ENCODE measurements at regions not wholly inside any gene's neighbourhood (a gene's known extent, or its start where the extent isn't known, plus 50 kb on each side); places are given as distances from the start of the nearest gene placed in this dataset.

DNA sequence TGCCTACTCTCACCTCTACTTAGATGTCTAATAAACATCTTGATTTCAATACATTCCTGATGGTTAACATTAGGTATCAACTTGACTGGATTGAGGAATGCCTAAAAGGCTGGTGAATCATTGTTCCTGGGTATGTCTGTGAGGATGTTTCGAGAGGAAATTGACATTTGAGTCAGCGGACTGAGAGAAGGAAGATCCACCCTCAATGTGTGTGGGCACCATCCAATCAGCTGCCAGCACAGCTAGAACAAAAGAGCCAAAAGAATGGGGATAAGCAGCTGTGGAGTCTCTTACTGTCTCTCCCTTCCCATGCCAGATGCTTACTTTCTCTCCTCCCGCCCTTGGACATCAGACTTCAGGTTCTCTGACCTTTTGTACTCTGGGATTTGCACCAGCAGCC, 128.6 kb upstream of the HS3ST5 start:
- intact Hi-C loops (cut with micrococcal nuclease): no loop called here
- Mint-ChIP-seq H3K4me3 (no peak overlapping the region), H3K27me3 (no peaks in the 10 kb centered on the region), H3K4me1 (no peaks in the 10 kb centered on the region), H3K9me3 (peaks cover 0 to 8% (median 0%) of the 10 kb centered on the region in 11 donors), H3K36me3 (no peaks in the 10 kb centered on the region), H3K27ac (no peak overlapping the region)
- POLR2A ChIA-PET: no interaction called here
- Histone ChIP-seq H3K4me3 (ENCODE audit: low read length) (no peak overlapping the region), H3K27ac (ENCODE audit: low read depth, low read length) (no peak overlapping the region), H3K4me1 (ENCODE audit: control insufficient read depth in 2 of 2, insufficient read depth in 2 of 2, low read length in 2 of 2) (no peaks in the 10 kb centered on the region), H3K27me3 (ENCODE audit: control insufficient read depth in 2 of 2, insufficient read depth in 2 of 2, low read length in 2 of 2) (no peaks in the 10 kb centered on the region), H3K36me3 (ENCODE audit: control insufficient read depth in 2 of 3, insufficient read depth in 3 of 3, low read length in 3 of 3) (no peaks in the 10 kb centered on the region), H3K9me3 (ENCODE audit: control insufficient read depth in 2 of 3, low read length in 3 of 3) (no peaks in the 10 kb centered on the region)
- no peak for ATAC-seq
- CTCF ChIA-PET: no interaction called here
- DNase-seq: no peak

DNA sequence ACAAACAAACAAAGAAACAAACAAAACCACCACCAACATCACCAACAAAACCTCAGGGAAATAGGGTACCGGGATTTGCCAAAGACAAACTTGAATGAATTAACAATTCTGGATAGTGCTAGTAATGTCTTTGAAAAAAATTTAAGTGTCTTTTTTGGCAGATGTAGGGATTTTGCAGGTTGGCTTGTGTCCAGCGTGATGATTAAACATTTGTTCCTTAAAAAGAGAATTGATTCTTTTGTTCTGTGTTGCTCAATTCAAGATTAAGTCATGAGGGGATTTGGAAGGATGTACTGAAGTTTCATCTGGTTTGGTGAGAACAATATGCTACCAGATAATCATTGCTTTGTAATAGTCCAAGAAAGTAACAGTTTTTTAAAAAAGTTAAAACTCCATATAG, 125.1 kb upstream of the HS3ST5 start:
- ChIA-PET CTCF (no interaction called here), POLR2A (no interaction called here)
- intact Hi-C loops (cut with micrococcal nuclease): no loop called here
- H3K4me3 ChIP-seq (ENCODE audit: low read length): no peak overlapping the region
- no peak overlapping the region for H3K27ac Mint-ChIP-seq
- no peak overlapping the region for H3K4me3 Mint-ChIP-seq
- DNase-seq (no peak), ATAC-seq (no peak)
- no peaks in the 10 kb centered on the region for H3K36me3 Mint-ChIP-seq
- H3K4me1 ChIP-seq (ENCODE audit: control insufficient read depth in 2 of 2, insufficient read depth in 2 of 2, low read length in 2 of 2): no peaks in the 10 kb centered on the region
- H3K27me3 Mint-ChIP-seq: no peaks in the 10 kb centered on the region
- H3K4me1 Mint-ChIP-seq: no peaks in the 10 kb centered on the region
- no peaks in the 10 kb centered on the region for H3K36me3 ChIP-seq (ENCODE audit: control insufficient read depth in 2 of 3, insufficient read depth in 3 of 3, low read length in 3 of 3)
- peaks cover 0 to 8% (median 0%) of the 10 kb centered on the region in 11 donors for H3K9me3 Mint-ChIP-seq
- H3K9me3 ChIP-seq (ENCODE audit: control insufficient read depth in 2 of 3, low read length in 3 of 3): no peaks in the 10 kb centered on the region
- H3K27me3 ChIP-seq (ENCODE audit: control insufficient read depth in 2 of 2, insufficient read depth in 2 of 2, low read length in 2 of 2): no peaks in the 10 kb centered on the region
- no peak overlapping the region for H3K27ac ChIP-seq (ENCODE audit: low read depth, low read length)

DNA sequence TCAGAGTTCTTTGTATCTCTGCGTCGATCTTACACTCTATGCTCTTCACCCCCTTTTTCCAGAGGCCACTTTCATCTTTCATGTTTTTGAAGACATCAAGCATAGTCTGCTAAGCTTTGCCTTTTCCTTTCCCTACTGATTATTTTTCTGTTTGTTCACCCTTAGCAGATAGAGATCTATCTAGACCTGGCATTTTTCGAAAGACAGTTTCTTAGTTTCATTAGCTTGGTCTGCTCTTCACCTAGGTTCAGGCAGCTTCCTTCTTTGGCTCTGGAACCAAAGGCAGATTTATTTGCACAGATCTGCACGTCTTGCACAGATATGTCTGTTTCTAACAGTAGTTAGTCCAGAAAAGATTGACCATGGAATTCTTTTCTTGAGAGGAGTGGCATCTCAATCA, 122.7 kb upstream of the HS3ST5 start:
- no peak overlapping the region for H3K4me3 Mint-ChIP-seq
- DNase-seq (no peak), ATAC-seq (no peak)
- H3K36me3 Mint-ChIP-seq: no peaks in the 10 kb centered on the region
- ChIA-PET POLR2A (no interaction called here), CTCF (no interaction called here)
- Histone ChIP-seq H3K36me3 (ENCODE audit: control insufficient read depth in 2 of 3, insufficient read depth in 3 of 3, low read length in 3 of 3) (no peaks in the 10 kb centered on the region), H3K9me3 (ENCODE audit: control insufficient read depth in 2 of 3, low read length in 3 of 3) (no peaks in the 10 kb centered on the region), H3K4me1 (ENCODE audit: control insufficient read depth in 2 of 2, insufficient read depth in 2 of 2, low read length in 2 of 2) (no peaks in the 10 kb centered on the region), H3K27me3 (ENCODE audit: control insufficient read depth in 2 of 2, insufficient read depth in 2 of 2, low read length in 2 of 2) (no peaks in the 10 kb centered on the region), H3K4me3 (ENCODE audit: low read length) (no peak overlapping the region), H3K27ac (ENCODE audit: low read depth, low read length) (no peak overlapping the region)
- intact Hi-C loops (cut with micrococcal nuclease): no loop called here
- H3K4me1 Mint-ChIP-seq: no peaks in the 10 kb centered on the region
- H3K27ac Mint-ChIP-seq: no peak overlapping the region
- peaks cover 0 to 5% (median 0%) of the 10 kb centered on the region in 11 donors for H3K9me3 Mint-ChIP-seq
- H3K27me3 Mint-ChIP-seq: no peaks in the 10 kb centered on the region

DNA sequence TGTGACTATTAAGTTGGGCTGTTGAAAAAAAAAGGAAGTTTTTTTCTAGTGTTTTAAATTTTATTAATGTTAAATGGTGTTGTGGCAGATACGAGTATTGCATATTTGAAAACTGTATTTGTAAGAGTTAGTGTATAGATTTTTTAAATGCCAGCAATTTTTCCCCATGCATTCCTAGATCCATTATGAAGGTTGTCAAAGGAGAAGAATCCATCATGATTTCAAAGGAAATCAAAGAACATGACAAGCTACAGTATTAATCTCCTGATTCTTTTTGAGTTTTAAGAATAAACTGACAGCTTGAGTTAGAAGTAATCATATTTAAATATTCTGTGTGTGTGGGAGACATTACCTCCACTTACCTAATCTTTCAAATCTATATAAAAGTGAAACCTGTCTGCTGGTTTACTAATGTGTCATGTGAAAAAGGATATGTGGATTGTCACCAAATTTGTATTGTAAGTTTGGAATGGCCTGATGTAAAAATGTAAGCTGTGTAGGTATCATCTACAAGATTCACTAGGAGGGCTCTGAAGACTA, 111.0 kb upstream of the HS3ST5 start:
- CTCF ChIA-PET: no interaction called here
- ATAC-seq: no peak

DNA sequence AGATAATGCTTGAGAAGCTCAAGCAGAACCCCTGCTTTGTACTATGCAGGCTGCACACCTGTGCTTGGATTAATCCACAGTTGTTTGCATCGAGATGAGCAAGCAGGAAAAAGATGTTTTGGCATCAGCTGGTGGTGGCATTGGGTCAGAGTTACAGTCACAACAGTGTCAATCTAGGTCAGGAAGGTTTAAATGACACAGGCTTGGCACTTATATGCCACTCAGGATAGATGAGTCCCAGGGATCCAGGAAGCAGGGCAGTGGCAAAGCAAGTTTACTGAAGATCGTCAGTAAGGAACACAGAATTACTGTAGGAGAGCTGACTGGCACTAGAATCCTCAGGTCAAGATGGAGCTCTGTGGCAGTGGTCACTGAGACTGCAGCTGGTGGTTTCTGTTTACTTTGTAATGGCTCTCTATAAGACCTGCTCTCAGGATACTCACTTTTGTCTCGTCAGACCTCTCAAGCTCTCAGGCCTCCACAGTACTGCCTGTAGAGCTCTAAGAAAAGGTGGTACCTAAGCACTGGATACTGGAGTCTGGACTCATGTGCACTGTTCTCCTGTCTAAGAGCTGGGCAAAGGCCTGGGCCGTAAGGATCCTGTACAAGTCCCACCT, 110.1 kb upstream of the HS3ST5 start:
- H3K27ac Mint-ChIP-seq: no peak overlapping the region

More for the DNA sequence above, 111.0 kb upstream of the HS3ST5 start:
- Histone ChIP-seq H3K4me1 (ENCODE audit: control insufficient read depth in 2 of 2, insufficient read depth in 2 of 2, low read length in 2 of 2) (no peaks in the 10 kb centered on the region), H3K9me3 (ENCODE audit: control insufficient read depth in 2 of 3, low read length in 3 of 3) (no peaks in the 10 kb centered on the region), H3K27ac (ENCODE audit: low read depth, low read length) (no peak overlapping the region), H3K27me3 (ENCODE audit: control insufficient read depth in 2 of 2, insufficient read depth in 2 of 2, low read length in 2 of 2) (no peaks in the 10 kb centered on the region), H3K36me3 (ENCODE audit: control insufficient read depth in 2 of 3, insufficient read depth in 3 of 3, low read length in 3 of 3) (no peaks in the 10 kb centered on the region), H3K4me3 (ENCODE audit: low read length) (no peak overlapping the region)
- H3K27ac Mint-ChIP-seq: no peak overlapping the region
- POLR2A ChIA-PET: no interaction called here
- no peaks in the 10 kb centered on the region for H3K4me1 Mint-ChIP-seq
- no peak for DNase-seq
- no peaks in the 10 kb centered on the region for H3K27me3 Mint-ChIP-seq
- intact Hi-C loops (cut with micrococcal nuclease): no loop called here
- no peak overlapping the region for H3K4me3 Mint-ChIP-seq
- peaks cover 0 to 6% (median 0%) of the 10 kb centered on the region in 11 donors for H3K9me3 Mint-ChIP-seq
- no peaks in the 10 kb centered on the region for H3K36me3 Mint-ChIP-seq

DNA sequence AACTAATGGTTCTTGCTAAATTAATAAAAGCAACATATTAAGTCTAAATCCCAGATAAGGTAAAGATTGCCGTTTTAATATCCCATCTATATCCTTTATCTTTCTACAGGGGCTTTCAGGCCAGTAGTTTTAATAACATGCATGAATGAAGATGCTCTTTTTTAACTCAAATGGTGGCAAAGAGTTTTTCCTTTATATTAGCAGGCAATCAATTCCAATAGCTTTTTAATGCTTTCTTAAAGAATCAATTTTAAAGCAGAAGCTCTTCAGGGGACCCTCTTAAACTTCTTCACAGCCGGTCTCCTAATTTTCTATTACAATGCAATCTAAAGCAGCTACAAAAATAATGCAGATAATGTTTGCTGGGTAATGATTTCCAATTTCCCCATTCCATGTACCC, 107.8 kb upstream of the HS3ST5 start:
- intact Hi-C loops (cut with micrococcal nuclease): no loop called here

More for the DNA sequence above, 110.1 kb upstream of the HS3ST5 start:
- H3K36me3 Mint-ChIP-seq: no peaks in the 10 kb centered on the region
- Histone ChIP-seq H3K36me3 (ENCODE audit: control insufficient read depth in 2 of 3, insufficient read depth in 3 of 3, low read length in 3 of 3) (no peaks in the 10 kb centered on the region), H3K4me3 (ENCODE audit: low read length) (no peak overlapping the region), H3K27ac (ENCODE audit: low read depth, low read length) (no peak overlapping the region), H3K4me1 (ENCODE audit: control insufficient read depth in 2 of 2, insufficient read depth in 2 of 2, low read length in 2 of 2) (no peaks in the 10 kb centered on the region), H3K9me3 (ENCODE audit: control insufficient read depth in 2 of 3, low read length in 3 of 3) (no peaks in the 10 kb centered on the region), H3K27me3 (ENCODE audit: control insufficient read depth in 2 of 2, insufficient read depth in 2 of 2, low read length in 2 of 2) (no peaks in the 10 kb centered on the region)
- intact Hi-C loops (cut with micrococcal nuclease): no loop called here
- no peaks in the 10 kb centered on the region for H3K27me3 Mint-ChIP-seq
- POLR2A ChIA-PET: no interaction called here
- DNase-seq (no peak), ATAC-seq (no peak)
- H3K9me3 Mint-ChIP-seq: peaks cover 0 to 6% (median 0%) of the 10 kb centered on the region in 11 donors
- CTCF ChIA-PET: no interaction called here
- H3K4me3 Mint-ChIP-seq: no peak overlapping the region
- H3K4me1 Mint-ChIP-seq: no peaks in the 10 kb centered on the region

DNA sequence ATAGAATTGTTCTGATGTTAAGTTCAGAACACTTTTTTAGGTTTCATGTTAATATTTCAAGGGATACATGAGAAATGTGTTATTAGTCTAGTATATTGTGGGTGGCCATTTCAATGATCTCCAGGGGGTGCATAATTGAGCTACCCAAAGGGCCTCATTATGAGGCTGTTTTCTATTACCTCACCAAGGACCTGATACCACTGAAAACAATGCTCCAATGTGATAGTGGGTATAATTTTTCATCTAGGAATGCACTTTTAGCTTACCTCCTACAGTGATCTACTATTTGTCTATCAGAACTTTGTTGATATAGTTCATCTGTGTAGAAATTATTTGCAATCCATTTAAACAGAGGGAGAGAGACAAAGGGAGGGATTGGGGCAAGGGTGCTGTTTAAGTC, 106.8 kb upstream of the HS3ST5 start:
- no peaks in the 10 kb centered on the region for H3K36me3 Mint-ChIP-seq
- H3K9me3 Mint-ChIP-seq: peaks cover 0 to 11% (median 3%) of the 10 kb centered on the region in 11 donors
- Histone ChIP-seq H3K4me3 (ENCODE audit: low read length) (no peak overlapping the region), H3K4me1 (ENCODE audit: control insufficient read depth in 2 of 2, insufficient read depth in 2 of 2, low read length in 2 of 2) (no peaks in the 10 kb centered on the region), H3K27ac (ENCODE audit: low read depth, low read length) (no peak overlapping the region), H3K36me3 (ENCODE audit: control insufficient read depth in 2 of 3, insufficient read depth in 3 of 3, low read length in 3 of 3) (no peaks in the 10 kb centered on the region), H3K27me3 (ENCODE audit: control insufficient read depth in 2 of 2, insufficient read depth in 2 of 2, low read length in 2 of 2) (no peaks in the 10 kb centered on the region), H3K9me3 (ENCODE audit: control insufficient read depth in 2 of 3, low read length in 3 of 3) (no peaks in the 10 kb centered on the region)
- CTCF ChIA-PET: no interaction called here
- DNase-seq (no peak), ATAC-seq (no peak)
- POLR2A ChIA-PET: no interaction called here
- intact Hi-C loops (cut with micrococcal nuclease): no loop called here
- no peak overlapping the region for H3K27ac Mint-ChIP-seq
- no peaks in the 10 kb centered on the region for H3K27me3 Mint-ChIP-seq
- no peak overlapping the region for H3K4me3 Mint-ChIP-seq
- H3K4me1 Mint-ChIP-seq: no peaks in the 10 kb centered on the region

More for the DNA sequence above, 107.8 kb upstream of the HS3ST5 start:
- H3K36me3 Mint-ChIP-seq: no peaks in the 10 kb centered on the region
- DNase-seq (no peak), ATAC-seq (no peak)
- no peaks in the 10 kb centered on the region for H3K36me3 ChIP-seq (ENCODE audit: control insufficient read depth in 2 of 3, insufficient read depth in 3 of 3, low read length in 3 of 3)
- H3K9me3 ChIP-seq (ENCODE audit: control insufficient read depth in 2 of 3, low read length in 3 of 3): no peaks in the 10 kb centered on the region
- H3K4me3 ChIP-seq (ENCODE audit: low read length): no peak overlapping the region
- H3K9me3 Mint-ChIP-seq: peaks cover 0 to 6% (median 0%) of the 10 kb centered on the region in 11 donors
- CTCF ChIA-PET: no interaction called here
- no peak overlapping the region for H3K27ac ChIP-seq (ENCODE audit: low read depth, low read length)
- no peaks in the 10 kb centered on the region for H3K27me3 Mint-ChIP-seq
- no peaks in the 10 kb centered on the region for H3K4me1 ChIP-seq (ENCODE audit: control insufficient read depth in 2 of 2, insufficient read depth in 2 of 2, low read length in 2 of 2)
- no peak overlapping the region for H3K27ac Mint-ChIP-seq
- H3K27me3 ChIP-seq (ENCODE audit: control insufficient read depth in 2 of 2, insufficient read depth in 2 of 2, low read length in 2 of 2): no peaks in the 10 kb centered on the region
- H3K4me1 Mint-ChIP-seq: no peaks in the 10 kb centered on the region
- no peak overlapping the region for H3K4me3 Mint-ChIP-seq
- POLR2A ChIA-PET: no interaction called here

All from naive thymus-derived CD4-positive, alpha-beta T cell (primary cell).